Naive thymus-derived CD4-positive, alpha-beta T cell (primary cell): ENCODE measurements at regions not wholly inside any gene's neighbourhood (a gene's known extent, or its start where the extent isn't known, plus 50 kb on each side); places are given as distances from the start of the nearest gene placed in this dataset.

Experiments
- ATAC-seq: fragments of 150-1000 bp; cut with Tn5 transposase; 2 replicates; pipeline ENCODE4 v1.10.0; 2021; ENCODE audit warnings: mild to moderate bottlenecking, moderate library complexity
- CTCF ChIA-PET: fragments of 350-600 bp; sonication (Branson Sonifier 250); formaldehyde crosslinking; loops from one replicate; lab custom pipeline; 2021; ENCODE audit warnings: antibody characterized with exemption; lab: Charles Lee
- POLR2A ChIA-PET: fragments of 350-600 bp; sonication (Branson Sonifier 250); formaldehyde crosslinking; loops from one replicate; lab custom pipeline; 2021; ENCODE audit warnings: antibody characterized with exemption, inconsistent platforms; lab: Charles Lee
- DNase-seq, 9 donors: peaks; one replicate each; pipeline versions ENCODE4 v3.0.0 to v3.0.0-alpha.2; 2020 to 2022; ENCODE audit warnings: mixed read lengths in 1 of 9
- H3K27ac ChIP-seq: one replicate; pipeline ENCODE4 v1.7.0; 2013; ENCODE audit warnings: mild to moderate bottlenecking, low read depth, low read length, moderate library complexity
- H3K27me3 ChIP-seq, 2 donors: one replicate each; pipeline ENCODE4 v1.7.0; 2013; ENCODE audit warnings: low read length in 2 of 2, mild to moderate bottlenecking in 2 of 2, moderate library complexity in 2 of 2; ENCODE audit not compliant: control insufficient read depth in 2 of 2, insufficient read depth in 2 of 2
- H3K36me3 ChIP-seq, 3 experiments: 1 replicate in 2 of 3; 2 replicates in 1 of 3; pipeline ENCODE4 v1.7.0; 2013; ENCODE audit warnings: low read length in 3 of 3, mild to moderate bottlenecking in 3 of 3, moderate library complexity in 1 of 3; ENCODE audit not compliant: insufficient read depth in 3 of 3, control insufficient read depth in 2 of 3
- H3K4me1 ChIP-seq, 2 donors: one replicate each; pipeline ENCODE4 v1.7.0; 2013; ENCODE audit warnings: low read length in 2 of 2, mild to moderate bottlenecking in 2 of 2, moderate library complexity in 1 of 2; ENCODE audit not compliant: control insufficient read depth in 2 of 2, insufficient read depth in 2 of 2
- H3K4me3 ChIP-seq: 2 replicates; pipeline ENCODE4 v1.7.0; 2013; ENCODE audit warnings: mild to moderate bottlenecking, low read length
- H3K9me3 ChIP-seq, 3 experiments: 1 replicate in 2 of 3; 2 replicates in 1 of 3; pipeline ENCODE4 v1.7.0; 2013; ENCODE audit warnings: low read length in 3 of 3; ENCODE audit not compliant: control insufficient read depth in 2 of 3
- H3K27ac Mint-ChIP-seq, 9 donors: one replicate each; pipeline ENCODE4 v1.8.0; 2020 to 2022; ENCODE audit warnings: mixed read lengths in 9 of 9, mild to moderate bottlenecking in 8 of 9, moderate library complexity in 5 of 9, inconsistent platforms in 2 of 9
- H3K27me3 Mint-ChIP-seq, 5 donors: one replicate each; pipeline ENCODE4 v1.8.0; 2021 to 2022; ENCODE audit warnings: mixed read lengths in 5 of 5, mild to moderate bottlenecking in 1 of 5
- H3K36me3 Mint-ChIP-seq, 5 donors: one replicate each; pipeline ENCODE4 v1.8.0; 2020 to 2022; ENCODE audit warnings: mixed read lengths in 5 of 5, mild to moderate bottlenecking in 3 of 5, inconsistent platforms in 1 of 5
- H3K4me1 Mint-ChIP-seq, 7 donors: one replicate each; pipeline ENCODE4 v1.8.0; 2020 to 2022; ENCODE audit warnings: mixed read lengths in 7 of 7, mild to moderate bottlenecking in 3 of 7, inconsistent platforms in 1 of 7
- H3K4me3 Mint-ChIP-seq, 10 donors: one replicate each; pipeline ENCODE4 v1.8.0; 2020 to 2022; ENCODE audit warnings: mild to moderate bottlenecking in 10 of 10, mixed read lengths in 10 of 10, moderate library complexity in 6 of 10, inconsistent platforms in 2 of 10
- H3K9me3 Mint-ChIP-seq, 11 donors: one replicate each; pipeline ENCODE4 v1.8.0; 2020 to 2022; ENCODE audit warnings: mixed read lengths in 11 of 11, mild to moderate bottlenecking in 4 of 11, inconsistent platforms in 1 of 11, moderate library complexity in 1 of 11
- intact Hi-C, 2 donors: fragments of 100-400 bp; cut with micrococcal nuclease; formaldehyde crosslinking; loops; one replicate each; pipeline ENCODE4 v1.15.1; 2023

GRCh38 chr2:35251156-35251555, 1104.4 kb upstream of the CRIM1 start:
- ChIA-PET POLR2A (no interaction called here), CTCF (no interaction called here)
- ATAC-seq (no peak), DNase-seq (no peak)
- intact Hi-C loops = no loop called here
- Mint-ChIP-seq H3K9me3 (peaks cover 2 to 42% (median 7%) of the 10 kb centered on the region in 11 donors), H3K27me3 (no peaks in the 10 kb centered on the region), H3K27ac (no peak overlapping the region), H3K4me3 (no peak overlapping the region), H3K36me3 (peaks cover 0 to 4% (median 0%) of the 10 kb centered on the region in 5 donors), H3K4me1 (no peaks in the 10 kb centered on the region)
- Histone ChIP-seq H3K27me3 (no peaks in the 10 kb centered on the region), H3K36me3 (no peaks in the 10 kb centered on the region), H3K27ac (no peak overlapping the region), H3K9me3 (no peaks in the 10 kb centered on the region), H3K4me3 (no peak overlapping the region), H3K4me1 (no peaks in the 10 kb centered on the region)

DNA sequence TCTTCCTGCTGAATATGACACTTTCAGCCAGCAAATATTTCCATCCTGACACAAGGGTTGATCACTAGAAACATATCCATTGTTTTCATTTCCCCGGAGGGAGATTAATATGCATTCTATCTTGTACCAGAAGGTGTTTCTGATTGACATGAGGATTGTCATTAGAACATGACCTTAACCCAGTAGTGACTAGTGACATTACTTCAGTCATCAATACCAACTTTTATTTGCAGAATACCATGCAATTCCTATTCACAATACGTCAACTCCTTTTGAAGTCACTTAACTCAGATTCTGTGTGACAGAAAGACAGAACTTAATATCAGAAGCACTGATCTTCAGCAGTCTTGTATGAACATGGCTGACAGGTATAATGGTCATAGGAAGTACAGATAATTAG, 1108.9 kb upstream of the CRIM1 start:
- H3K4me1 ChIP-seq = no peaks in the 10 kb centered on the region
- no peaks in the 10 kb centered on the region for H3K9me3 ChIP-seq
- no peaks in the 10 kb centered on the region for H3K36me3 ChIP-seq
- Mint-ChIP-seq H3K27me3 (no peaks in the 10 kb centered on the region), H3K36me3 (no peaks in the 10 kb centered on the region), H3K4me3 (no peak overlapping the region), H3K9me3 (peaks cover 2 to 29% (median 6%) of the 10 kb centered on the region in 11 donors), H3K27ac (no peak overlapping the region), H3K4me1 (no peaks in the 10 kb centered on the region)
- ATAC-seq = no peak
- no peak overlapping the region for H3K27ac ChIP-seq
- no peak overlapping the region for H3K4me3 ChIP-seq
- ChIA-PET POLR2A (no interaction called here), CTCF (no interaction called here)
- H3K27me3 ChIP-seq = peaks cover 0 to 3% of the 10 kb centered on the region in 2 donors
- intact Hi-C loops = no loop called here
- no peak for DNase-seq

DNA sequence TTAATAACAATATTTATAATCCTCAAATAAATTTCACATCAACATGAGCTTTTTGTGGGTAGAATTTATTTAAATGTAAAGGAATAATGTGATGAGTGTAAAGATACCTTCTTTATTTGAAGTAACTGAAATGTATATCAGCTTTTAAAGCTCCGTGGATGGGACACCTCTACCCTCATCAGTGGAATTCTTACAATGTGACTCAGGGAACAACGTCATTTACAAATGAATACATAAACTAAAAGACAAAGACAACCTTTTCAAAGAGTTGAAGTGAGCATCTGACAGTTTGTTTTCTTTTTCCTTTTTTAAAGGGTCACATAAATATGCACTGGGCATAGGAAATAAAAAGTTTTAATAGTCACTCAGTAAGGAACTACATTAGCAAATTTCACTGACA, 1127.0 kb upstream of the CRIM1 start:
- Histone ChIP-seq H3K4me3 (no peak overlapping the region), H3K27ac (no peak overlapping the region), H3K4me1 (no peaks in the 10 kb centered on the region), H3K9me3 (no peaks in the 10 kb centered on the region), H3K36me3 (no peaks in the 10 kb centered on the region), H3K27me3 (no peaks in the 10 kb centered on the region)
- H3K9me3 Mint-ChIP-seq = peaks cover 3 to 28% (median 10%) of the 10 kb centered on the region in 11 donors
- H3K27me3 Mint-ChIP-seq = no peaks in the 10 kb centered on the region
- intact Hi-C loops = no loop called here
- H3K4me3 Mint-ChIP-seq = no peak overlapping the region
- H3K27ac Mint-ChIP-seq = no peak overlapping the region
- DNase-seq (no peak), ATAC-seq (no peak)
- no peaks in the 10 kb centered on the region for H3K4me1 Mint-ChIP-seq
- peaks cover 0 to 10% (median 0%) of the 10 kb centered on the region in 5 donors for H3K36me3 Mint-ChIP-seq
- ChIA-PET POLR2A (no interaction called here), CTCF (no interaction called here)

DNA sequence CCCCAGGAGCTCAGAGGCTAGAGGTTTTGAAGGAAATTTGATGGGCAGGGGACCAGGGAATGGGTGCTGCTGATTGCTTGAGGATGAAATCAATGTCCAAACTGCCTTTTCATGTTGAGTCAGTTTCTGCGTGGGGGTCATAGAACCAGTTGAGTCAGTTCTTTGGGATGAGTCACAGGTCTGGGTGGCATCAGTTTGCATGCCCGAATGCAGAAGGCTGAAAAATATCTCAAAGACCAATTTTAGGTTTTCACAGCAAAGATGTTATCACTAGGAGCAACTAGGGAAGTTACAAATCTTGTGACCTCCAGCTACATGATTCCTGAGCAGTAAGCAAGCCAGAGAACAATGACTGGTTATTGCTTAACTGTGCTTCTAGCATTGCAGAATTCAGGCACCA, 1135.1 kb upstream of the CRIM1 start:
- CTCF ChIA-PET = no interaction called here
- intact Hi-C loops = no loop called here
- peaks cover 0 to 19% (median 3%) of the 10 kb centered on the region in 11 donors for H3K9me3 Mint-ChIP-seq

DNA sequence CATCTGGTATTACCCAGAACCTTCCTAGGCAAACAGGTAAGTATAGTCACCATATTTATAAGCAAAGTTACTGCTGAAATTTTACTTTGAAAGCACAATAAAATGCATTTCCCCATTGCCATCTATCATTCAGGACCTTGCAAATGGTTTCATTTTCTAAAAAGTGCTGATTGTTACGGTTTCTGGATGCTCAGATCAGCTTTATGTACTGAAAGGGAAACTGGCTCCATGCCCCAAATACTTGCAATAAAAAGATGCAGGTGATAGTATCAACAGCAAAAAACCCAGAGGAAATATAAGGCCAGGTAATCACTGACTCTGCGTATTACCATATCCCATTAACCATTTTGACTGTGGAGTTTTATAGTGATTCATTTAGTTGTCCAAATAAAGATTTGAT, 1150.7 kb upstream of the CRIM1 start:
- POLR2A ChIA-PET = no interaction called here
- Mint-ChIP-seq H3K4me3 (no peak overlapping the region), H3K9me3 (peaks cover 0 to 11% (median 3%) of the 10 kb centered on the region in 11 donors), H3K27me3 (no peaks in the 10 kb centered on the region), H3K27ac (no peak overlapping the region), H3K4me1 (no peaks in the 10 kb centered on the region), H3K36me3 (no peaks in the 10 kb centered on the region)
- no peaks in the 10 kb centered on the region for H3K27me3 ChIP-seq
- intact Hi-C loops = no loop called here
- CTCF ChIA-PET = interaction anchor here (0.6 kb wide), 1 partner anchor 250 kb away, joined by 3 read pairs; no protein-coding TSS in a partner anchor
- ATAC-seq (no peak), DNase-seq (no peak)
- no peak overlapping the region for H3K4me3 ChIP-seq
- no peak overlapping the region for H3K27ac ChIP-seq
- no peaks in the 10 kb centered on the region for H3K9me3 ChIP-seq
- H3K36me3 ChIP-seq = no peaks in the 10 kb centered on the region
- H3K4me1 ChIP-seq = no peaks in the 10 kb centered on the region

More for the DNA sequence above, 1135.1 kb upstream of the CRIM1 start:
- Histone ChIP-seq H3K4me1 (no peaks in the 10 kb centered on the region), H3K27me3 (no peaks in the 10 kb centered on the region), H3K36me3 (no peaks in the 10 kb centered on the region), H3K27ac (no peak overlapping the region), H3K4me3 (no peak overlapping the region), H3K9me3 (no peaks in the 10 kb centered on the region)
- Mint-ChIP-seq H3K4me1 (no peaks in the 10 kb centered on the region), H3K27me3 (no peaks in the 10 kb centered on the region), H3K27ac (no peak overlapping the region), H3K4me3 (no peak overlapping the region), H3K36me3 (peaks cover 0 to 5% (median 0%) of the 10 kb centered on the region in 5 donors)
- DNase-seq (no peak), ATAC-seq (no peak)
- POLR2A ChIA-PET = no interaction called here

- Histone ChIP-seq H3K4me3 (no peak overlapping the region), H3K27ac (no peak overlapping the region), H3K27me3 (no peaks in the 10 kb centered on the region), H3K9me3 (no peaks in the 10 kb centered on the region), H3K36me3 (no peaks in the 10 kb centered on the region), H3K4me1 (no peaks in the 10 kb centered on the region)
- peaks cover 2 to 14% (median 5%) of the 10 kb centered on the region in 11 donors for H3K9me3 Mint-ChIP-seq
- intact Hi-C loops = no loop called here
- no peak for DNase-seq
- H3K27ac Mint-ChIP-seq = no peak overlapping the region
- no peak for ATAC-seq
- ChIA-PET POLR2A (no interaction called here), CTCF (interaction anchor here (0.6 kb wide), 1 partner anchor 249 kb away, joined by 3 read pairs; no protein-coding TSS in a partner anchor)
- no peak overlapping the region for H3K4me3 Mint-ChIP-seq
- no peaks in the 10 kb centered on the region for H3K4me1 Mint-ChIP-seq
- no peaks in the 10 kb centered on the region for H3K27me3 Mint-ChIP-seq
- no peaks in the 10 kb centered on the region for H3K36me3 Mint-ChIP-seq
These were observed 1151.3 kb upstream of the CRIM1 start for GRCh38 chr2:35204323-35204722.

- POLR2A ChIA-PET = no interaction called here
- Histone ChIP-seq H3K4me3 (no peak overlapping the region), H3K36me3 (no peaks in the 10 kb centered on the region), H3K4me1 (no peaks in the 10 kb centered on the region), H3K27me3 (no peaks in the 10 kb centered on the region), H3K9me3 (no peaks in the 10 kb centered on the region), H3K27ac (no peak overlapping the region)
- Mint-ChIP-seq H3K4me1 (no peaks in the 10 kb centered on the region), H3K4me3 (no peak overlapping the region), H3K27ac (no peak overlapping the region), H3K36me3 (no peaks in the 10 kb centered on the region), H3K9me3 (peaks cover 0 to 23% (median 4%) of the 10 kb centered on the region in 11 donors), H3K27me3 (no peaks in the 10 kb centered on the region)
- DNase-seq (no peak), ATAC-seq (no peak)
- intact Hi-C loops = no loop called here
- CTCF ChIA-PET = no interaction called here
These were observed 1156.3 kb upstream of the CRIM1 start for GRCh38 chr2:35199298-35199697.
